GM23248 (cell line): ENCODE measurements at regions not wholly inside any gene's neighbourhood (a gene's known extent, or its start where the extent isn't known, plus 50 kb on each side); places are given as distances from the start of the nearest gene placed in this dataset.

Experiments
- DNase-seq: peaks from one replicate; pipeline ENCODE4 v3.0.0-alpha.2; 2015
- H2AFZ ChIP-seq: fragments of 200-600 bp; sonication (generic); 2 replicates; pipeline ENCODE4 v1.6.1; 2016; ENCODE audit warnings: antibody characterized with exemption
- H3F3A ChIP-seq: fragments of 200-600 bp; sonication (generic); 2 replicates; pipeline ENCODE4 v1.6.1; 2016; ENCODE audit warnings: mild to moderate bottlenecking, antibody characterized with exemption, mixed run types; ENCODE audit not compliant: insufficient read depth
- H3K27ac ChIP-seq: fragments of 200-600 bp; sonication (generic); 2 replicates; pipeline ENCODE4 v1.5.1; 2016; ENCODE audit warnings: mild to moderate bottlenecking
- H3K27me3 ChIP-seq: fragments of 200-600 bp; sonication (generic); replicated peaks from 2 replicates; pipeline ENCODE4 v1.6.1; 2016; ENCODE audit warnings: mild to moderate bottlenecking; ENCODE audit not compliant: insufficient read depth
- H3K36me3 ChIP-seq: fragments of 200-600 bp; sonication (generic); 2 replicates; pipeline ENCODE4 v1.6.1; 2016; ENCODE audit warnings: low read depth, mild to moderate bottlenecking
- H3K4me1 ChIP-seq: fragments of 200-600 bp; sonication (generic); 2 replicates; pipeline ENCODE4 v1.6.1; 2016; ENCODE audit warnings: mild to moderate bottlenecking; ENCODE audit not compliant: insufficient read depth
- H3K4me2 ChIP-seq: fragments of 200-600 bp; sonication (generic); one replicate; pipeline ENCODE4 v1.6.1; 2016; ENCODE audit warnings: mild to moderate bottlenecking; ENCODE audit not compliant: unreplicated experiment
- H3K4me3 ChIP-seq: fragments of 200-600 bp; sonication (generic); 2 replicates; pipeline ENCODE4 v1.5.1; 2016; ENCODE audit warnings: mild to moderate bottlenecking
- H3K79me2 ChIP-seq: fragments of 200-600 bp; sonication (generic); 2 replicates; pipeline ENCODE4 v1.6.1; 2016; ENCODE audit warnings: mild to moderate bottlenecking; ENCODE audit not compliant: insufficient read depth
- H3K9ac ChIP-seq: fragments of 200-600 bp; sonication (generic); 2 replicates; pipeline ENCODE4 v1.6.1; 2016; ENCODE audit warnings: mild to moderate bottlenecking
- H3K9me2 ChIP-seq: fragments of 200-600 bp; sonication (generic); 2 replicates; pipeline ENCODE4 v1.6.1; 2016; ENCODE audit warnings: mixed run types, mild to moderate bottlenecking, moderate library complexity; ENCODE audit not compliant: insufficient read depth
- H3K9me3 ChIP-seq: fragments of 200-600 bp; sonication (generic); one replicate; pipeline ENCODE4 v1.6.1; 2017; ENCODE audit warnings: low read depth
- H4K20me1 ChIP-seq: fragments of 200-600 bp; sonication (generic); 2 replicates; pipeline ENCODE4 v1.6.0; 2016; ENCODE audit not compliant: insufficient read depth
- EZH2 ChIP-seq: fragments of 200-600 bp; sonication (generic); IDR thresholded peaks from 2 replicates; pipeline ENCODE4 v1.6.1; 2018; ENCODE audit warnings: antibody characterized with exemption, mild to moderate bottlenecking; ENCODE audit not compliant: insufficient read depth, poor library complexity, severe bottlenecking
- EZH2phosphoT487 ChIP-seq: fragments of 200-600 bp; sonication (generic); IDR thresholded peaks from 2 replicates; pipeline ENCODE4 v1.6.1; 2018; ENCODE audit warnings: antibody characterized with exemption, moderate library complexity, mild to moderate bottlenecking, low read depth; ENCODE audit not compliant: insufficient read depth
- WGBS, 2 experiments: methylation state at CpG; one replicate each; pipeline ENCODE4 v1.1.6; 2015 to 2017; ENCODE audit warnings: low lambda C conversion rate in 2 of 2, low coverage in 1 of 2; ENCODE audit errors: missing lambda C conversion rate in 2 of 2; 5-methylcytosine and 5-hydroxymethylcytosine counted together
- in situ Hi-C: fragments of 300-500 bp; cut with MboI; formaldehyde crosslinking; loops from 2 replicates; pipeline ENCODE4 v1.15.0; 2020

DNA sequence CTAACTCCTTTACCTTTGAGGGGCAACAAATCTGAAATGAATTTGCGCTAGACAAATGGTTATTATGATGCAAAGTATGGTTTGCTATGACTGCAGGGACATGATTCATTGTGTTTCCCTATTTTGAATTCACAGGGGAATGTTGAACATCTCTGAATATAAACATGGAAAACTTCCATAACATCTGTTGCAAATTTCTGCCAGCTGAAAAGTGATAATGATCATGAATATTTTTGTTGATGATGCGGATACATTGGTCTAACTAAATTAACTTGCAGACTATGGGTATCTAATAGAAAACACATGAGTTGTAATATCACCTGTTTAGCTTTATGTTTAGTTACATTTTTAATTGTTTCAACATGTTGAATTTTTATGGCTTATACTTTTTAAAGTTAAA lies 1325.5 kb downstream of the REEP3 start:
- 6% methylated on average over 2 of the region's 2 CpGs for WGBS, 2 experiments
- no peak for DNase-seq
- Histone ChIP-seq H4K20me1 (no peaks in the 10 kb centered on the region), H3K36me3 (no peaks in the 10 kb centered on the region), H3F3A (no peaks in the 10 kb centered on the region), H3K4me3 (no peak overlapping the region), H2AFZ (no peak overlapping the region), H3K27me3 (no peaks in the 10 kb centered on the region), H3K9me3 (no peaks in the 10 kb centered on the region), H3K4me1 (no peaks in the 10 kb centered on the region), H3K79me2 (no peaks in the 10 kb centered on the region), H3K9me2 (no peaks in the 10 kb centered on the region), H3K27ac (no peak overlapping the region), H3K9ac (no peak overlapping the region), H3K4me2 (no peak overlapping the region)
- TF ChIP-seq EZH2phosphoT487: no peak
- in situ Hi-C loops: no loop called here

DNA sequence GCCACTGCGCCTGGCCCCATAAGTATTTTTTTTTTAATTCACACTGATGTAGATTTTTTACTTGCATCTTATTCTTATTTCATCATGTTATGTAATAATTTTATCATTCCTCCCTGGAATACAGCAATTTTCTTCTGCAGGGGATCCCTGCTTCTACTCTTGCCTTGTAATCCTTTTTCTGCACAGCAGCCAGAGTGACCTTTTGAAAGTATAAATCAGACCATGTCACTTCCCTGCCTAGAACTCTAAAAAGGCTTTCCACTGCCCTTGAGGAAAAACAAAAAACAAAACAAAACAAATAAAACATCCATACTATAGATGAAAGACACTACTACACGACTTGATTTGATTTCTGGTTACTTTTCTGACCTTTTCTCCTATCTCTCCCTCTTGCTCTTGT lies 1334.7 kb downstream of the REEP3 start:
- Histone ChIP-seq H3K4me2 (no peak overlapping the region), H3K27ac (no peak overlapping the region), H2AFZ (no peak overlapping the region), H3K4me3 (no peak overlapping the region), H3K4me1 (no peaks in the 10 kb centered on the region), H3K9ac (no peak overlapping the region), H3K36me3 (no peaks in the 10 kb centered on the region), H3K27me3 (no peaks in the 10 kb centered on the region), H4K20me1 (no peaks in the 10 kb centered on the region), H3F3A (no peaks in the 10 kb centered on the region), H3K9me3 (no peaks in the 10 kb centered on the region), H3K9me2 (no peaks in the 10 kb centered on the region), H3K79me2 (no peaks in the 10 kb centered on the region)
- no peak for DNase-seq
- TF ChIP-seq EZH2phosphoT487: no peak
- in situ Hi-C loops: no loop called here
- 11 to 16% methylated on average over 2 of the region's 2 CpGs for WGBS, 2 experiments

DNA sequence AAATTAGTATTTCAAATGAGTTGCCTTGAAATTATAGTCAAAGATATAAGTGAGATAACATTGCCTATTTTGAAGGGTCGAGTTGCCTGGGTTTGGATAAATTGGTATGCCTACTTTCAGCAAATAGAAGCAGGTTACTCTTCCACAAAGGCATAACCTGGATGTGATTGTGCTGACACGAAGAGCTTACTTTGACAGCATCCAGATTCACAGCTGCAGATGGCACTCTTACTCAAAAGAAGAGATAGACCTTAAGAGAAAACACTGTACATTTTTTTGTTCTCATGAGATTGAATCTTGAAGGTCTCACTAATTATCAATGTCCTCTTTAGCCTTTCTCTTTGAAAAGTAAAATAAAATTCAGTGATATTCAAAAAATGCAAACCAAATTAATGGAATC lies 1338.7 kb downstream of the REEP3 start:
- Histone ChIP-seq H2AFZ (no peak overlapping the region), H3K4me1 (no peaks in the 10 kb centered on the region), H3K9me2 (no peaks in the 10 kb centered on the region), H3K4me3 (no peak overlapping the region), H3K27me3 (no peaks in the 10 kb centered on the region), H3K9ac (no peak overlapping the region), H4K20me1 (no peaks in the 10 kb centered on the region), H3K36me3 (no peaks in the 10 kb centered on the region), H3K27ac (no peak overlapping the region), H3K9me3 (no peaks in the 10 kb centered on the region), H3K4me2 (no peak overlapping the region), H3K79me2 (no peaks in the 10 kb centered on the region), H3F3A (no peaks in the 10 kb centered on the region)
- 3 to 4% methylated on average over 2 of the region's 2 CpGs for WGBS, 2 experiments
- no peak for DNase-seq
- TF ChIP-seq EZH2phosphoT487: no peak
- no peak for TF ChIP-seq EZH2
- in situ Hi-C loops: no loop called here

DNA sequence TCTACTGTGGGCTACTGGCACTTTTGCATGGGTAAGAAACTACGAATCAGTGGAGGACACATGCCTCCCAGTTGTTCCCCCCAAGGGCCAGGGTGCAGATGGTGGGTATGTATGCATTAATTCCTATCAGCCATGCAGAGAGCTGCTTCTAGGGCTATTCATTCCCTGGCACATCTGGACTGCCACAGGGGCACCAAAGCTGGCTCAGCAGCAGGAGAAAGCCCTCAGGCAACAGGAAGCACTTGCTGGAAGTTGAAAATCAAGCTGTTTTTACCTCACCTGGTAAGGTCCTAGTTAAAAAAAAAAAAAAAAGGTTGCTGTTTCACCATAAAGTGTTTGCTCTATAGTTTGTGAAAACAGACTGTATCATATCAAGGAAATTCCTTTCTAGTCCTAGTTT lies 1342.6 kb downstream of the REEP3 start:
- Histone ChIP-seq H3K27me3 (no peaks in the 10 kb centered on the region), H3F3A (no peaks in the 10 kb centered on the region)
- 12 to 13% methylated on average over 1 of the region's 1 CpG for WGBS, 2 experiments

DNA sequence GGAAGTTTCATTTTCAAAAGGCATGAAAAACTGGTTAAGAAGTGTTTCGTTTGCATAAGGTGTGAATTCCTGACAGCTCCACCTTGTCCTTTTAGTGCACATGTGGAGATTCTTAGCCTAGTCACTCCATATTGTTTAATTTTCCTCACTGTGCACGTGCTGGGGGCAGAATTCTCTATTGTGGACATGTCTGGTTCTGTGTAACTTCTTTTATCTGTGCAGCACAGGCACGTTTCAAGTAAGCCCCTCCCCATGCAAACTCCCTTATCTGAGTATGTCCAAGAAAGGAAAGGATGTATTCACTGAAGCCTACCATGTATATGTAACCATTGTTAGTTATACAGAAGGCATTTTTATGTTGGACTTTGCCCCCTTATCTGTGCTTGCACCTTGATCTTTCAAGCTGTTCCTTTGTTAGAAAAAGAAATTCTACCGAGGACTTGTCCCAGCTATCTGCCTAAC lies 1346.3 kb downstream of the REEP3 start:
- no peak overlapping the region for H3K4me3 ChIP-seq
- no peak overlapping the region for H3K9ac ChIP-seq
- in situ Hi-C loops: no loop called here
- no peak overlapping the region for H3K27ac ChIP-seq
- no peaks in the 10 kb centered on the region for H3K27me3 ChIP-seq
- H3K36me3 ChIP-seq: no peaks in the 10 kb centered on the region
- no peak overlapping the region for H2AFZ ChIP-seq
- 0% methylated on average over 4 of the region's 4 CpGs for WGBS, 2 experiments
- H4K20me1 ChIP-seq: no peaks in the 10 kb centered on the region
- H3K79me2 ChIP-seq: no peaks in the 10 kb centered on the region
- no peak for DNase-seq
- no peak overlapping the region for H3K4me2 ChIP-seq
- H3K4me1 ChIP-seq: no peaks in the 10 kb centered on the region
- H3K9me3 ChIP-seq: peaks cover 3% of the 10 kb centered on the region
- H3K9me2 ChIP-seq: no peaks in the 10 kb centered on the region
- no peaks in the 10 kb centered on the region for H3F3A ChIP-seq
- TF ChIP-seq EZH2phosphoT487 (no peak), EZH2 (no peak)

More for the DNA sequence above, 1342.6 kb downstream of the REEP3 start:
- no peak overlapping the region for H3K9ac ChIP-seq
- TF ChIP-seq EZH2phosphoT487 (no peak), EZH2 (no peak)
- H3K4me2 ChIP-seq: no peak overlapping the region
- H2AFZ ChIP-seq: no peak overlapping the region
- no peaks in the 10 kb centered on the region for H3K36me3 ChIP-seq
- H3K79me2 ChIP-seq: no peaks in the 10 kb centered on the region
- no peak for DNase-seq
- no peak overlapping the region for H3K4me3 ChIP-seq
- H3K9me2 ChIP-seq: no peaks in the 10 kb centered on the region
- in situ Hi-C loops: no loop called here
- no peaks in the 10 kb centered on the region for H3K4me1 ChIP-seq
- no peak overlapping the region for H3K27ac ChIP-seq
- no peaks in the 10 kb centered on the region for H4K20me1 ChIP-seq
- H3K9me3 ChIP-seq: no peaks in the 10 kb centered on the region
